ENCODE measurements at regions not wholly inside any gene's neighbourhood (a gene's known extent, or its start where the extent isn't known, plus 50 kb on each side); places are given as distances from the start of the nearest gene placed in this dataset.

DNA sequence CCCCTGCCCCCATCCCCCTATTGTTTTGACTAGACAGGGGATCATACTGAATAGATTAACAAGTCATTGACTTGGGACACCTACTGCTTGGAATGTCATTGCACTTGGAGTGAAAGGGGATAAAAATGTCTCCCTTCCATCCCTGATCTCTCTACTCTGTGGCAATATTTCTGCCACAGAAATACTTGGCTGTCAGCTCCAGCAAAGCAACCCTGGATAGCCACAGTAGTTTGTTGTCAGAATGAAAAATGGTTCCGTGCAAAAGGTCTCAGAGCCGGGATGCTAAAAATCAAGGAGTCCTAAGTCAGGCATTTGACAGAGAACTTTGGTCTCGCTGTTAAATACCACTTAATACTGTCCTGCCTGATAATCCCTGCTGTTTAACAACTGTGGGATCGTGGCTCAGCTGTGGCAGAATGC, 722.0 kb upstream of the SOX9 start:
- TF ChIP-seq, protein P1, sequence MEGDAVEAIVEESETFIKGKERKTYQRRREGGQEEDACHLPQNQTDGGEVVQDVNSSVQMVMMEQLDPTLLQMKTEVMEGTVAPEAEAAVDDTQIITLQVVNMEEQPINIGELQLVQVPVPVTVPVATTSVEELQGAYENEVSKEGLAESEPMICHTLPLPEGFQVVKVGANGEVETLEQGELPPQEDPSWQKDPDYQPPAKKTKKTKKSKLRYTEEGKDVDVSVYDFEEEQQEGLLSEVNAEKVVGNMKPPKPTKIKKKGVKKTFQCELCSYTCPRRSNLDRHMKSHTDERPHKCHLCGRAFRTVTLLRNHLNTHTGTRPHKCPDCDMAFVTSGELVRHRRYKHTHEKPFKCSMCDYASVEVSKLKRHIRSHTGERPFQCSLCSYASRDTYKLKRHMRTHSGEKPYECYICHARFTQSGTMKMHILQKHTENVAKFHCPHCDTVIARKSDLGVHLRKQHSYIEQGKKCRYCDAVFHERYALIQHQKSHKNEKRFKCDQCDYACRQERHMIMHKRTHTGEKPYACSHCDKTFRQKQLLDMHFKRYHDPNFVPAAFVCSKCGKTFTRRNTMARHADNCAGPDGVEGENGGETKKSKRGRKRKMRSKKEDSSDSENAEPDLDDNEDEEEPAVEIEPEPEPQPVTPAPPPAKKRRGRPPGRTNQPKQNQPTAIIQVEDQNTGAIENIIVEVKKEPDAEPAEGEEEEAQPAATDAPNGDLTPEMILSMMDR (conservative IDR thresholded peaks at IDR 0.05; ENCODE audit: low read depth in 2 of 2): no peak
- TF ChIP-seq EZH2 (IDR thresholded peaks at IDR 0.05; ENCODE audit: low read depth, unreplicated experiment) (no peak), JUNB (IDR thresholded peaks at IDR 0.05; ENCODE audit: unreplicated experiment) (no peak), POLR2AphosphoS5 (IDR thresholded peaks at IDR 0.05; ENCODE audit: low read depth) (no peak), EZH2phosphoT487 (IDR thresholded peaks at IDR 0.05; ENCODE audit: unreplicated experiment) (no peak)
- TF ChIP-seq, protein P2, sequence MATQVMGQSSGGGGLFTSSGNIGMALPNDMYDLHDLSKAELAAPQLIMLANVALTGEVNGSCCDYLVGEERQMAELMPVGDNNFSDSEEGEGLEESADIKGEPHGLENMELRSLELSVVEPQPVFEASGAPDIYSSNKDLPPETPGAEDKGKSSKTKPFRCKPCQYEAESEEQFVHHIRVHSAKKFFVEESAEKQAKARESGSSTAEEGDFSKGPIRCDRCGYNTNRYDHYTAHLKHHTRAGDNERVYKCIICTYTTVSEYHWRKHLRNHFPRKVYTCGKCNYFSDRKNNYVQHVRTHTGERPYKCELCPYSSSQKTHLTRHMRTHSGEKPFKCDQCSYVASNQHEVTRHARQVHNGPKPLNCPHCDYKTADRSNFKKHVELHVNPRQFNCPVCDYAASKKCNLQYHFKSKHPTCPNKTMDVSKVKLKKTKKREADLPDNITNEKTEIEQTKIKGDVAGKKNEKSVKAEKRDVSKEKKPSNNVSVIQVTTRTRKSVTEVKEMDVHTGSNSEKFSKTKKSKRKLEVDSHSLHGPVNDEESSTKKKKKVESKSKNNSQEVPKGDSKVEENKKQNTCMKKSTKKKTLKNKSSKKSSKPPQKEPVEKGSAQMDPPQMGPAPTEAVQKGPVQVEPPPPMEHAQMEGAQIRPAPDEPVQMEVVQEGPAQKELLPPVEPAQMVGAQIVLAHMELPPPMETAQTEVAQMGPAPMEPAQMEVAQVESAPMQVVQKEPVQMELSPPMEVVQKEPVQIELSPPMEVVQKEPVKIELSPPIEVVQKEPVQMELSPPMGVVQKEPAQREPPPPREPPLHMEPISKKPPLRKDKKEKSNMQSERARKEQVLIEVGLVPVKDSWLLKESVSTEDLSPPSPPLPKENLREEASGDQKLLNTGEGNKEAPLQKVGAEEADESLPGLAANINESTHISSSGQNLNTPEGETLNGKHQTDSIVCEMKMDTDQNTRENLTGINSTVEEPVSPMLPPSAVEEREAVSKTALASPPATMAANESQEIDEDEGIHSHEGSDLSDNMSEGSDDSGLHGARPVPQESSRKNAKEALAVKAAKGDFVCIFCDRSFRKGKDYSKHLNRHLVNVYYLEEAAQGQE (IDR thresholded peaks at IDR 0.05; ENCODE audit: unreplicated experiment): no peak
- TF ChIP-seq, protein P3, sequence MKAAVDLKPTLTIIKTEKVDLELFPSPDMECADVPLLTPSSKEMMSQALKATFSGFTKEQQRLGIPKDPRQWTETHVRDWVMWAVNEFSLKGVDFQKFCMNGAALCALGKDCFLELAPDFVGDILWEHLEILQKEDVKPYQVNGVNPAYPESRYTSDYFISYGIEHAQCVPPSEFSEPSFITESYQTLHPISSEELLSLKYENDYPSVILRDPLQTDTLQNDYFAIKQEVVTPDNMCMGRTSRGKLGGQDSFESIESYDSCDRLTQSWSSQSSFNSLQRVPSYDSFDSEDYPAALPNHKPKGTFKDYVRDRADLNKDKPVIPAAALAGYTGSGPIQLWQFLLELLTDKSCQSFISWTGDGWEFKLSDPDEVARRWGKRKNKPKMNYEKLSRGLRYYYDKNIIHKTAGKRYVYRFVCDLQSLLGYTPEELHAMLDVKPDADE (IDR thresholded peaks at IDR 0.05): no peak

Measured in GM23338 (cell line).